SK-N-SH (cell line): ENCODE measurements at regions not wholly inside any gene's neighbourhood (a gene's known extent, or its start where the extent isn't known, plus 50 kb on each side); places are given as distances from the start of the nearest gene placed in this dataset.
"Not testable (repeated sequence)": the region's sequence is repeated elsewhere in the genome, so short reads cannot be mapped to it uniquely, and the experiment has no call there.

Experiments used
- CTCF ChIA-PET: fragments of 300-600, 350-600 bp; formaldehyde crosslinking; extraction: SDS; loops from one replicate; lab custom pipeline; 2021; lab: Yijun Ruan, JAX
- POLR2A ChIA-PET: fragments of 350-600 bp; sonication (Branson Sonifier 250); formaldehyde crosslinking; extraction: SDS; loops from one replicate; lab custom pipeline; 2020; ENCODE audit warnings: antibody characterized with exemption, inconsistent platforms; lab: Yijun Ruan, JAX
- DNase-seq: peaks from one replicate; pipeline ENCODE4 v3.0.0; 2012
- H2AFZ ChIP-seq: fragments of 200-600 bp; sonication (generic); 2 replicates; pipeline ENCODE4 v1.8.1; 2016; ENCODE audit warnings: antibody characterized with exemption, mild to moderate bottlenecking, low read depth
- H3F3A ChIP-seq: fragments of 200-600 bp; sonication (generic); replicated peaks from 2 replicates; pipeline ENCODE3; 2016; ENCODE audit warnings: antibody characterized with exemption, mild to moderate bottlenecking; ENCODE audit not compliant: insufficient read depth
- H3K27ac ChIP-seq, 2 experiments: fragments of 200-500 bp in 1 of 2; fragments of 200-600 bp in 1 of 2; sonication (Bioruptor generic) in 1 of 2; sonication (generic), shearing (Covaris generic) in 1 of 2; 2 replicates each; pipeline versions ENCODE4 v1.5.1 to v1.6.1; 2014 to 2016; ENCODE audit warnings: low read depth in 2 of 2, inconsistent platforms in 1 of 2, low read length in 1 of 2, mild to moderate bottlenecking in 1 of 2, mixed read lengths in 1 of 2
- H3K27me3 ChIP-seq: fragments of 200-600 bp; sonication (generic), shearing (Covaris generic); 2 replicates; pipeline ENCODE4 v1.6.1; 2016; ENCODE audit warnings: mixed run types; ENCODE audit not compliant: insufficient read depth
- H3K36me3 ChIP-seq, 2 experiments: fragments of 200-500 bp in 1 of 2; fragments of 200-600 bp in 1 of 2; sonication (Bioruptor generic) in 1 of 2; sonication (generic) in 1 of 2; replicated peaks in 1 of 2; 2 replicates each; pipeline versions ENCODE3 to v1.5.1; 2014 to 2016; ENCODE audit warnings: low read length in 1 of 2, mild to moderate bottlenecking in 1 of 2; ENCODE audit not compliant: insufficient read depth in 2 of 2, control insufficient read depth in 1 of 2
- H3K4me1 ChIP-seq, 2 experiments: fragments of 200-500 bp in 1 of 2; fragments of 200-600 bp in 1 of 2; sonication (Bioruptor generic) in 1 of 2; sonication (generic), shearing (Covaris generic) in 1 of 2; 2 replicates each; pipeline versions ENCODE4 v1.5.1 to v1.6.1; 2014 to 2016; ENCODE audit warnings: low read depth in 1 of 2, low read length in 1 of 2, mixed run types in 1 of 2; ENCODE audit not compliant: insufficient read depth in 2 of 2, control insufficient read depth in 1 of 2
- H3K4me2 ChIP-seq: fragments of 200-600 bp; sonication (generic), shearing (Covaris generic); 2 replicates; pipeline ENCODE4 v1.6.1; 2017; ENCODE audit warnings: mixed run types
- H3K4me3 ChIP-seq, 2 experiments: fragments of 200-500 bp in 1 of 2; fragments of 200-600 bp in 1 of 2; sonication (Bioruptor generic) in 1 of 2; sonication (generic), shearing (Covaris generic) in 1 of 2; 2 replicates each; pipeline versions ENCODE4 v1.5.1 to v1.8.1; 2014 to 2016; ENCODE audit warnings: low read depth in 2 of 2, inconsistent platforms in 1 of 2, low read length in 1 of 2, mild to moderate bottlenecking in 1 of 2, mixed read lengths in 1 of 2, moderate library complexity in 1 of 2
- H3K79me2 ChIP-seq: fragments of 200-600 bp; sonication (generic); 2 replicates; pipeline ENCODE4 v1.8.1; 2017; ENCODE audit warnings: mild to moderate bottlenecking; ENCODE audit not compliant: insufficient read depth
- H3K9ac ChIP-seq: fragments of 200-600 bp; sonication (generic); 2 replicates; pipeline ENCODE4 v1.6.1; 2017; ENCODE audit warnings: mixed run types
- H3K9me2 ChIP-seq: fragments of 200-600 bp; sonication (generic); 2 replicates; pipeline ENCODE4 v1.6.1; 2017; ENCODE audit warnings: mixed run types
- H3K9me3 ChIP-seq: fragments of 200-600 bp; sonication (generic); 2 replicates; pipeline ENCODE4 v1.6.1; 2017; ENCODE audit warnings: mixed run types, mild to moderate bottlenecking, moderate library complexity
- H4K20me1 ChIP-seq: fragments of 200-600 bp; sonication (generic); 2 replicates; pipeline ENCODE4 v1.6.1; 2017; ENCODE audit warnings: mild to moderate bottlenecking, mixed run types; ENCODE audit not compliant: insufficient read depth
- EP300 ChIP-seq, 2 experiments: IDR thresholded peaks; 2 replicates each; pipeline versions ENCODE4 v1.4.0 to v1.6.1; 2012; ENCODE audit warnings: borderline replicate concordance in 1 of 2, low read depth in 1 of 2, low read length in 1 of 2
- FOSL2 ChIP-seq: IDR thresholded peaks from 2 replicates; pipeline ENCODE4 v1.4.0; 2012; ENCODE audit warnings: low read depth, mild to moderate bottlenecking, moderate library complexity, borderline replicate concordance
- JUND ChIP-seq: IDR thresholded peaks from 2 replicates; pipeline ENCODE4 v1.4.0; 2012
- MXI1 ChIP-seq: IDR thresholded peaks from 2 replicates; pipeline ENCODE4 v1.6.1; 2012; ENCODE audit warnings: mild to moderate bottlenecking, low read depth, low read length, improper control_type of control experiment
- NRF1 ChIP-seq: IDR thresholded peaks from 2 replicates; pipeline ENCODE4 v1.6.1; 2012; ENCODE audit warnings: low read depth, mild to moderate bottlenecking, low read length
- RCOR1 ChIP-seq: fragments of 150-350 bp; IDR thresholded peaks from 2 replicates; pipeline ENCODE4 v1.6.1; 2017; ENCODE audit warnings: antibody characterized with exemption, low read length
- SIN3A ChIP-seq: IDR thresholded peaks from 2 replicates; pipeline ENCODE4 v1.6.1; 2012; ENCODE audit warnings: low read depth, mild to moderate bottlenecking, low read length, moderate library complexity, borderline replicate concordance
- SMC3 ChIP-seq: IDR thresholded peaks from 2 replicates; pipeline ENCODE4 v1.6.1; 2012; ENCODE audit warnings: low read depth, low read length, improper control_type of control experiment
- TCF12 ChIP-seq: IDR thresholded peaks from 2 replicates; pipeline ENCODE4 v1.4.0; 2012
- TEAD4 ChIP-seq: IDR thresholded peaks from 2 replicates; pipeline ENCODE4 v1.4.0; 2012; ENCODE audit warnings: mild to moderate bottlenecking, borderline replicate concordance; ENCODE audit not compliant: insufficient read depth
- YY1 ChIP-seq: IDR thresholded peaks from 2 replicates; pipeline ENCODE4 v1.4.0; 2012; ENCODE audit warnings: low read depth, mild to moderate bottlenecking
- WGBS: methylation state at CpG from one replicate; pipeline ENCODE4 v1.1.6; 2017; ENCODE audit warnings: low lambda C conversion rate; 5-methylcytosine and 5-hydroxymethylcytosine counted together
- TF ChIP-seq, protein P1 (sequence below): IDR thresholded peaks from 2 replicates; pipeline ENCODE4; 2012
- TF ChIP-seq, protein P2 (sequence below): IDR thresholded peaks from 2 replicates; pipeline ENCODE4 v1.4.0; 2012; ENCODE audit warnings: low read depth, borderline replicate concordance
- TF ChIP-seq, protein P3 (sequence below): IDR thresholded peaks from 2 replicates; pipeline ENCODE4 v1.4.0; 2012; ENCODE audit warnings: low read depth, borderline replicate concordance

DNA sequence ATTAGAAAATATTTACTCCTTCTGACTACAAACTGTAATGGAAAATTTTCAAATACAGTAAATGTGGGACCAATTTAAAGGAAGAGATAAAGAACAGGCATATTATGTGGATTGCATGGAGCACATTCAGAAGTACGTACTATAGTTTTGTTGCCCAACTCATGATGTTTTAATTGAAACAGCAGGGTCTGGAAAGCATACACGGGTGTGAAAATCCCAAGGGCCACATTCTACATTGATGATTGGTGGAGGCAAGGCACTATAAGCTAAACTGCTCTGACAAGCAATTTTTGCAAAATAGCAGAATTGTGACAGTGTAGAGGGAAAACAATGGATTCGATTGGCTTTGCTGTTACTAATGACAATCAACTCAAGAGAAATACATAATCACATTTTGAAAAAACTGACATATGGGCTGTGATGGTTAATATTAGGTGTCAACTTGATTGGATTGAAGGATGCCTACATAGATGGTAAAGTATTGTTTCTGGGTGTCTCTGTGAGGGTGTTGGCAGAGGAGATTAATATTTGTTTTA, 458.6 kb downstream of the PYDC2 start:
- H3K4me2 ChIP-seq: no peak overlapping the region
- H3K79me2 ChIP-seq: no peaks in the 10 kb centered on the region
- no peaks in the 10 kb centered on the region for H3K4me1 ChIP-seq
- no peak for DNase-seq
- ChIA-PET POLR2A (no interaction called here), CTCF (no interaction called here)
- no peaks in the 10 kb centered on the region for H3K9me2 ChIP-seq
- no peak overlapping the region for H2AFZ ChIP-seq
- H4K20me1 ChIP-seq: no peaks in the 10 kb centered on the region
- H3K9ac ChIP-seq: no peak overlapping the region
- no peaks in the 10 kb centered on the region; the same call in 1 of the 2 replicates for H3K27me3 ChIP-seq
- no peaks in the 10 kb centered on the region for H3K9me3 ChIP-seq
- TF ChIP-seq RCOR1: no peak
- TF ChIP-seq MXI1: no peak
- TF ChIP-seq, protein P1, sequence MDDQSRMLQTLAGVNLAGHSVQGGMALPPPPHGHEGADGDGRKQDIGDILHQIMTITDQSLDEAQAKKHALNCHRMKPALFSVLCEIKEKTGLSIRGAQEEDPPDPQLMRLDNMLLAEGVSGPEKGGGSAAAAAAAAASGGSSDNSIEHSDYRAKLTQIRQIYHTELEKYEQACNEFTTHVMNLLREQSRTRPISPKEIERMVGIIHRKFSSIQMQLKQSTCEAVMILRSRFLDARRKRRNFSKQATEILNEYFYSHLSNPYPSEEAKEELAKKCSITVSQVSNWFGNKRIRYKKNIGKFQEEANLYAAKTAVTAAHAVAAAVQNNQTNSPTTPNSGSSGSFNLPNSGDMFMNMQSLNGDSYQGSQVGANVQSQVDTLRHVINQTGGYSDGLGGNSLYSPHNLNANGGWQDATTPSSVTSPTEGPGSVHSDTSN: no peak
- TF ChIP-seq, protein P2, sequence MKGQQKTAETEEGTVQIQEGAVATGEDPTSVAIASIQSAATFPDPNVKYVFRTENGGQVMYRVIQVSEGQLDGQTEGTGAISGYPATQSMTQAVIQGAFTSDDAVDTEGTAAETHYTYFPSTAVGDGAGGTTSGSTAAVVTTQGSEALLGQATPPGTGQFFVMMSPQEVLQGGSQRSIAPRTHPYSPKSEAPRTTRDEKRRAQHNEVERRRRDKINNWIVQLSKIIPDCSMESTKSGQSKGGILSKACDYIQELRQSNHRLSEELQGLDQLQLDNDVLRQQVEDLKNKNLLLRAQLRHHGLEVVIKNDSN: no peak
- no peak for TF ChIP-seq TCF12
- TF ChIP-seq SIN3A: no peak
- TF ChIP-seq EP300 (IDR thresholded peaks at IDR 0.05; ENCODE audit: borderline replicate concordance in 1 of 2, low read depth in 1 of 2, low read length in 1 of 2): no peak
- no peak for TF ChIP-seq FOSL2
- TF ChIP-seq TEAD4: no peak
- no peak for TF ChIP-seq NRF1
- WGBS: 4% methylated on average over 3 of the region's 3 CpGs
- no peak overlapping the region for H3K4me3 ChIP-seq
- H3K36me3 ChIP-seq: no peaks in the 10 kb centered on the region
- no peaks in the 10 kb centered on the region for H3F3A ChIP-seq
- H3K27ac ChIP-seq: no peak overlapping the region

DNA sequence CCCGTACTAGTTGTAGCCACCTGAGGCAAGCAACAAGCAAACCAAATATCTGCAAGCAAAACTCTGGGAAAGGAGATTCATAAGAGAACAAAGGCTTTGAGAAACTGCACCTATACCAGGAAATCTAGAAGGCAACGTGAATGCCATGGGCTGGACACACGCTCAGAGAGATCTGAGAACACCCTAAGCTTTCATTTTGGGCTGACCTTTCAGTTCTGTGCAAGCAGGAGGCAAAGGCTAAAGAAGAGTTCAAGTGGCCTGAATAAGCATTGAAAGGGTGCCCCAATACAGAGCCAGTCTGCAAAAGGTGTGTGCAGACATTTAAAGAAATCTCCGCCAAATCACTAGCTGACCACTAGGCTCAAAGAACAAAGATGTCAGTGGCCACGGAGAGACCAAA, 461.6 kb downstream of the PYDC2 start:
- no peak overlapping the region for H3K4me2 ChIP-seq
- POLR2A ChIA-PET: no interaction called here
- TF ChIP-seq YY1 (no peak), JUND (no peak), FOSL2 (no peak), SMC3 (no peak), RCOR1 (no peak)
- TF ChIP-seq, protein P3, sequence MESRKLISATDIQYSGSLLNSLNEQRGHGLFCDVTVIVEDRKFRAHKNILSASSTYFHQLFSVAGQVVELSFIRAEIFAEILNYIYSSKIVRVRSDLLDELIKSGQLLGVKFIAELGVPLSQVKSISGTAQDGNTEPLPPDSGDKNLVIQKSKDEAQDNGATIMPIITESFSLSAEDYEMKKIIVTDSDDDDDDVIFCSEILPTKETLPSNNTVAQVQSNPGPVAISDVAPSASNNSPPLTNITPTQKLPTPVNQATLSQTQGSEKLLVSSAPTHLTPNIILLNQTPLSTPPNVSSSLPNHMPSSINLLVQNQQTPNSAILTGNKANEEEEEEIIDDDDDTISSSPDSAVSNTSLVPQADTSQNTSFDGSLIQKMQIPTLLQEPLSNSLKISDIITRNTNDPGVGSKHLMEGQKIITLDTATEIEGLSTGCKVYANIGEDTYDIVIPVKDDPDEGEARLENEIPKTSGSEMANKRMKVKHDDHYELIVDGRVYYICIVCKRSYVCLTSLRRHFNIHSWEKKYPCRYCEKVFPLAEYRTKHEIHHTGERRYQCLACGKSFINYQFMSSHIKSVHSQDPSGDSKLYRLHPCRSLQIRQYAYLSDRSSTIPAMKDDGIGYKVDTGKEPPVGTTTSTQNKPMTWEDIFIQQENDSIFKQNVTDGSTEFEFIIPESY: no peak
- no peaks in the 10 kb centered on the region for H3K79me2 ChIP-seq
- H2AFZ ChIP-seq: no peak overlapping the region
- H3K27me3 ChIP-seq: no peaks in the 10 kb centered on the region; the same call in 1 of the 2 replicates
- 12% methylated on average over 5 of the region's 5 CpGs for WGBS
- H3K4me3 ChIP-seq: no peak overlapping the region
- no peaks in the 10 kb centered on the region for H3F3A ChIP-seq
- H3K9me2 ChIP-seq: no peaks in the 10 kb centered on the region
- no peak overlapping the region for H3K27ac ChIP-seq
- no peaks in the 10 kb centered on the region for H3K4me1 ChIP-seq
- H3K9me3 ChIP-seq: no peaks in the 10 kb centered on the region
- H3K9ac ChIP-seq: no peak overlapping the region
- H4K20me1 ChIP-seq: no peaks in the 10 kb centered on the region
- CTCF ChIA-PET: no interaction called here
- DNase-seq: no peak
- no peaks in the 10 kb centered on the region for H3K36me3 ChIP-seq

DNA sequence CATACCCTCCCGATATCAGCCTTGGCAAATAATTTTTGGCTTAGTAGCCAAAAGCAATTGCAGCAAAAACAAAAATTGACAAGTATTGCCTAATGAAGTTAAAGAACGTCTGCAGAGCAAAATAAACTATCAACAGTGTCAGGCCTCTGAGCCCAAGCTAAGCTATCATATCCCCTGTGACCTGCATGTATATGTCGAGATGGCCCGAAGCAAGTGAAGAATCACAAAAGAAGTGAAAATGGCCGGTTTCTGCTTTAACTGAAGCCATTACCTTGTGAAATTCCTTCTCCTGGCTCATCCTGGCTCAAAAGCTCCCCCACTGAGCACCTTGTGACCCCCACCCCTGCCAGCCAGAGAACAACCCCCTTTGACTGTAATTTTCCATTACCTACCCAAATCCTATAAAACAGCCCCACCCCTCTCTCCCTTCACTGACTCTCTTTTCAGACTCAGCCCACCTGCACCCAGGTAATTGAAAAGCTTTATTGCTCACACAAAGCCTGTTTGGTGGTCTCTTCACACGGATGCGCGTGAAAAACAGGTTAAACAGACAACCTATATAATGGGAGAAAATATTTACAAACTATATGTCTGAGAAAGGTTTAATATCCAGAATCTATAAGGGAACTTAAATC, 466.3 kb downstream of the PYDC2 start:
- POLR2A ChIA-PET, H4K20me1 ChIP-seq, H3K4me2 ChIP-seq, DNase-seq, H2AFZ ChIP-seq, H3K36me3 ChIP-seq, H3K9me3 ChIP-seq, H3K27me3 ChIP-seq, H3K27ac ChIP-seq, H3K79me2 ChIP-seq, CTCF ChIA-PET, H3K9me2 ChIP-seq, H3K4me3 ChIP-seq, H3K9ac ChIP-seq, H3F3A ChIP-seq, H3K4me1 ChIP-seq: not testable (repeated sequence)
- WGBS: 19% methylated on average over 8 of the region's 8 CpGs

DNA sequence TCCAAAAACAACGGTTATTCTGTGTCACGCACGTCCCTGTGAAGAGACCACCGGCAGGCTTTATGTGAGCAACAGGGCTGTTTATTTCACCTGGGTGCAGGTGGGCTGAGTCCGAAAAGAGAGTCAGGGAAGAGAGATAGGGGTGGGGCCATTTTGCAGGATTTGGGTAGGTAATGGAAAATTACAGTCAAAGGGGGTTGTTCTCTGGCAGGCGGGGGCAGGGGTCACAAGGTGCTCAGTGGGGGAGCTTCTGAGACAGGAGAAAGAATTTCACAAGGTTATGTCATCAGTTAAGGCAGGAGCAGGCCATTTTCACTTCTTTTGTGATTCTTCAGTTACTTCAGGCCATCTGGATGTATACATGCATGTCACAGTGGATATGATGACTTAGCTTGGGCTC, 467.0 kb downstream of the PYDC2 start:
- H3K79me2 ChIP-seq, H4K20me1 ChIP-seq, H3K9ac ChIP-seq, H3F3A ChIP-seq, POLR2A ChIA-PET, H3K27me3 ChIP-seq, H3K27ac ChIP-seq, DNase-seq, H3K36me3 ChIP-seq, H2AFZ ChIP-seq, H3K9me2 ChIP-seq, H3K4me3 ChIP-seq, CTCF ChIA-PET, H3K4me2 ChIP-seq, H3K4me1 ChIP-seq, H3K9me3 ChIP-seq: not testable (repeated sequence)
- 9% methylated on average over 6 of the region's 6 CpGs for WGBS
